GM19372 (cell line): ENCODE measurements at regions not wholly inside any gene's neighbourhood (a gene's known extent, or its start where the extent isn't known, plus 50 kb on each side); places are given as distances from the start of the nearest gene placed in this dataset.

ENCODE experiments used
- ATAC-seq: cut with Tn5 transposase; IDR thresholded peaks from one replicate; pipeline ENCODE4 v1.9.1; 2021; ENCODE audit warnings: mild to moderate bottlenecking, low read depth, moderate library complexity; ENCODE audit not compliant: unreplicated experiment

GRCh38 chr13:22154041-22154440 is 483.2 kb downstream of the FGF9 start:
- no peak for ATAC-seq

DNA sequence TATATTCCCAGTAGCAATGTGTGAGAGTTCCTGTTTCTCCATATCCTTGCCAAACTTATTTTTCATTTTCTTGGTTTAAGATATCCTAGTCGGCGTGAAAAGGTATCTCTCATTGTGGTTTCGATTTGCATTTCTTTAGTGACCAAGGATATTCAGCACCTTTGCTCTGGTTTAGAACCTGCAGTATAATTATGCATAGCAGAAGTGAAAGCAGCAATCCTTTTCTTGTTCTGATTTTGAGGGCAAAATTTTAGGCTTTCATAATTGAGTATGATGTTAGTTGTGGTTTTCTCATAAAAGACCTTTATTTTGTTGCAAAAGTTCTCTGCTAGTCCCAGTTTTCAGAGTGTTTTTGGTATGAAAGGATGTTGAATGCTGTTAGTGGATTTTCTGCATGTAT is 491.0 kb downstream of the FGF9 start:
- ATAC-seq: peak; percentile 84

DNA sequence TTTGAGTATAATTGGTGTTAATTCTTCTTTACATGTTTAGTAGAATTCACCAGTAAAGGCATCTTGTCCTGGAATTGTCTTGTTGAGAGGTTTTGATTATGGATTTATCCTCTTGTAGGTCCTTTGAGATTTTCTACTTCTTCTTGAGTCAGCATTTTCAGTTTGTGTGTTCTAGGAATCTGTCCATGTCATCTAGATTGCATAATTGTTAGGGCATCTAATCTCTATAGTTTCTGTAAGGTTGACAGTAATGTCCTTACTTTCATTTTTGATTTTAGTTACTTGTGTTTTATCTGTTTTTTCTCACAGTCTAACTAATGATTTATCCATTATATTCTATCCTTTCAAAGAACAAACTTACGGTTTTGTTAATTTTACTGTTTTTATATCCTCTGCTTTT is 492.0 kb downstream of the FGF9 start:
- ATAC-seq: no peak

DNA sequence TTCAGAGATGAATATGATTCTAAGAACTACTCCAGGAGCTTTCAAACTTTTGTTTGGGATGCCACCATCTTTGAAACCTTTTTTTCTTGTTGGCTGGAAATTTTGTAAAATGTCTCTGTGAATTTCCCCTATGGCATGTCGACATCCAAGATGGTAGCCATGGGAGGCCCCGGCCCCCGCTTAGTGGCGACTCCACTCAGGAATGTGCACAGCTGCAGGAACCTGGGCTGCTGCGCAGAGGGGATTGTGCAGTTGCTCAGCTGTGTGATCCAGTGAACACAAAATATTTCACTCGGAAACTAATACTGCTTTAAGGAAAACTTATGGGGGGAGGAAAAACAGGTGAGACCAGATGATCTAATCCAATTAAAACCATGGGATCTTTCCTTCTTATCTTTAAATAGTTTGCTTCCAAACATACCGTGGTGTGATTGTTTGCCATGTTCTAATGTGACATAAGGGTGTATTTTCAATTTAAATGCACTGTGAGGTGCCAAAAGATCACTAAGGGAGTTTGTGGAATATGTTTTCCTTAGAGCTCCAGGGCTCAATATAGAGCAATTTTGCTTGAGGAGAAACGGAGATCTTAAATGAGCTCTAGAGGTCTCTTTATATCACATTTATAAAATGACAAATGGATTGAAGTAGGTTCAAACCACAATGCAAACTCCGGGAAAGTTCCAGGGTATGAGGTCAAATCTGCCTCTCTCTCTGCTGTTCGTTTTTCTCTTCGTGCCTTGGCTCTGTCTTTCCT is 497.7 kb downstream of the FGF9 start:
- ATAC-seq: no peak

DNA sequence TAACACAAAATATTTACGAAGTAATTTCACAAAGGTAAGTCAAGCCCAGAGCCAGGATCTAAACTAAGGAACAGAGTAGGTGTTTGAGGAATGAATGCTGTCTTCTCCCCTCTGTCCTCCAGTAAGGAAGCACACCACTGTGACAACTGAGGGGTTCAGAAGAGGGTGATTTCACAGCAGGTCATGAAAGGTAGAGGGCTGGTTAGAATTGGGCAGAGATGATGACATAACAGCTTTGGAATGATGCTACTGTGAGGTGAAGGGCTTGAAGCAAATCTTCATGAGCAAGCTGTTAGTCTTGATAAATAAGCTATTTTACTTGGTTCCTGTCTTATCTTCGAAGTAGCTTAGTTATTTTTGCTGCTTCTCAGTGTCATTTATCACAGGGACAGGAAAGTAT is 498.6 kb downstream of the FGF9 start:
- ATAC-seq: no peak

DNA sequence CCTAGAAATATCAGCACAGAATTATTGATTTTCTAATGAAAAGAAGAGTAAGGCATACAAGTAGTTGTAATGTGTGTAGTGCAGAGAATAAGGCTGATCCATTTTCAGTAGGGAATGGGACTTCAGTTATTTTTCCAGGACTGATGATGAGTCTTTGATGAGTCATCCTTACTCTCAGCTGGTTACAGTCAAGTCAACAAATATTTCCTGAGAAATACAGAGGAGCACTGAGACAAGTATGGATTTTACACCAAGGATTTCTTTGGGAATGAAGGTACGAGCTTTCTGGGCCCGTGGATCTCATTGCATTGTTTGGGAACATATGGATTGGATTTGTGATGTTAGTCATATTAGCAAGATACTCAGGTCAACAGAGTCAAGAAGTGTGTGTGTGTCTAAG is 502.7 kb downstream of the FGF9 start:
- ATAC-seq: no peak

GRCh38 chr13:22175241-22175640 is 504.4 kb downstream of the FGF9 start:
- ATAC-seq: no peak

DNA sequence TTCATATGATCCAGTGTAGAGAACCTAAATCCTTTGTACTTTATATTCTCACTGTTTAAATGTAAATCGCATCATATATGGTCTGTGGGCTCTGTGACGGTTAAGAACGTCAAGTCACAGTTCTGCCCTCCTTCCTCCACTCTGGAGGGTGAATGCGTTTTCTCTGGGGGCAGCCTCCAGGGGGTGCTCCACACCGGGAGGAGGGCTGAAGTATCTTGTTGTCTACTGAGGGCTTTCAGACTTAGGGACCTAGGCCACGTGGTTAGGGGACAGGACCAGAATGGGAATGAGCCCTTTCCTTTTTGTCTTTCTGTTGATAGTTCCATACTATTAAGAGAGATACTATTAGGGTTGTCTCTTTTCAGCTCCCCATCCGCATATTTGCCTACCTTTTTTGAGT is 504.9 kb downstream of the FGF9 start:
- ATAC-seq: no peak

GRCh38 chr13:22176968-22177520 is 506.2 kb downstream of the FGF9 start:
- no peak for ATAC-seq

- ATAC-seq: no peak
Observed at GRCh38 chr13:22178878-22179277, 508.0 kb downstream of the FGF9 start.

- ATAC-seq: no peak
Observed at GRCh38 chr13:22187329-22187728, 516.5 kb downstream of the FGF9 start.

GRCh38 chr13:22189176-22190048 is 518.5 kb downstream of the FGF9 start:
- ATAC-seq: no peak

DNA sequence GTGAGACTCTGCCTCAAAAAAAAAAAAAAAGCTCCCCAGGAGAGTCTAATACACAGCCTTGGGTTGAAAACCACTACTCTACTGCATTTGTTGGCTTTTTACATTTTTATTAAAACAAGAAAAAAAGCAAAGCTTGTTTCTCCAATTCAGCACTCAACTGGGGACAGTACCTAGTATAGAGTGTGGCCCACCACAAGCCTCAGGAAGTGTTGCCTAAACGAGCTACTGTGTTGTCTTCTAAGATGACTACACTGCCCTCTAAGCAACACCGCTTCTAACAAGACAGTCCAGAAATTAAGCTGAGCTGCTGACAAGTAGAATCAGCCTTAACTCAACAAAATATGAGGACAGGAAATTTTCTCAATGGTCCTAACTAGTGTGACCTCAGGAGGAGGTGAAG is 522.2 kb downstream of the FGF9 start:
- no peak for ATAC-seq

DNA sequence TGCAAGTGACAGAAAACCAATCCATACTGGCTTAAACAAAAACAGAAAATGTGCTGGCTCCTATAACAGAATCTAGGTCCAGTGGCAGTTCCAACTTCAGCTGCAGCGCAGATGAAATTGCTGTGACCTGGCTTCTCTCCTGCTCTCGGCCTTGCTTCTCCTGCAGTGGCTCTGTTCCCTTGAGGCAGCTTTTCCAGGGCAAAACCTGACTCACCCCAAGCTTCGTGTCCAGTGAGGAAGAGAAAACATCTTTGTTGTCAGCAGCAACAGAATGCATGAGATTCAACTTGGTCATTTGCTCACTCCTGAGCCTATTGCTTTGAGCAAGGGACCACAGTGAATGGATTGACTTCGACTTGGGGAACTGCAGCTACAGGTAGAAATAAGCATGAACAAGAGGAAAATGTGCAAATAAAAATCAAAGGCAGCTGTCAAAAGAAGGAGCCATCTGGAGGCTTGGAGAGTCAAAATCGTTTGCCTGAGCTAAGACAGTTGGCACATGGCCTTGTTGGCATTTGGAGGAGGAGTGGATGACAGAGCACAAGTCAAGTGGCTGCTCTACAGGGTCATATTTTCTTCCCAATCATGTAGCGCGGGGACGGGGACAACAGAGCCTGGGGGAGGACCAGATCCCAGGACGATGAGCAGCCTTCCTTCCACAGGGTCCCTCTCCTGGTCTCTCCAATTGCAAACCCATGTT is 523.4 kb downstream of the FGF9 start:
- ATAC-seq: no peak

DNA sequence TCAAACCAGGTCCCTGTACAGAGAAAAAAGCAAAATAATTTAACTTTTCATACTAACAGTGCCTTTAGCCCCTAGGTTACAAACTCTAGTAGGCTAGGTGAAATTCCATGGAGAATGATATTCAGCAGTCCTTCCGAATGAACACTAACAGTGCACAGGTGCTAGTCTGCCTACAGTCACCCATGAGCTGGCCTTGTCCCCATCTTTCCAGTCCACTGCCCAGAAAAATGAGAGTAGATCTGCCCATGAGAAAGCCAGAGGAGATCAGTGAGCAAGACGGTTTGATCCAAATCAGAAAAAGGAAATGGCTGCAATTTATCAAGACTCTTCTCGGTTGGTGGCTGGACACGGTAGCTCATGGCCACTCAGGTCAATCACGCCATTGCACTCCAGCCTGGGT is 524.9 kb downstream of the FGF9 start:
- no peak for ATAC-seq

- ATAC-seq: no peak
Observed at GRCh38 chr13:22196777-22197176, 525.9 kb downstream of the FGF9 start.

DNA sequence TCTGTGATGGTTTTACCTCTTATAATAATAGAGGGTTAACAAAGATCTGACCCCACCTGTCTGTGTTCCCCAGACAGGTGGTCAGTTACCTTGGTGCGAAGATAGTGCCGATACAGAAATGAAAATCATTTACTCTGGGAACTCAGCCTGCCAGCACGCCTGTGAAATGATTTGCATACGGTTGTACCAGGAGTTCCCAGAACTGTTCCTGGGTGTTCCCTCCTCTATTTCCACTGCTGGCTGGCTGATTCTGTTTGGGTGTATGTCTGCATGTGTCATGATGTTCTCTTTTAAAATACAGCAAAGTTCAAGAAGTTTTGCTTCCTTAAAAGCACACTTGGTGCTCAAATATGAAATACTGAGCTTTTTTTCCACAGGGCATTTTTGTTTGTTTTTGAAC is 527.1 kb downstream of the FGF9 start:
- ATAC-seq: no peak

GRCh38 chr13:22198641-22199217 is 527.9 kb downstream of the FGF9 start:
- no peak for ATAC-seq

GRCh38 chr13:22200440-22200839 is 529.6 kb downstream of the FGF9 start:
- no peak for ATAC-seq

- no peak for ATAC-seq
Observed at GRCh38 chr13:22201375-22201925, 530.6 kb downstream of the FGF9 start.
